SK-N-SH treated with all-trans-retinoic acid at 6 μM for 48 hours (cell line): ENCODE measurements at regions not wholly inside any gene's neighbourhood (a gene's known extent, or its start where the extent isn't known, plus 50 kb on each side); places are given as distances from the start of the nearest gene placed in this dataset.

Experiments
- CREB5 ChIP-seq: fragments of 250-450 bp; sonication (Bioruptor Pico); IDR thresholded peaks from 2 replicates; pipeline ENCODE4 v1.5.1; 2020; ENCODE audit warnings: low read depth, mild to moderate bottlenecking, moderate library complexity
- GLIS3 ChIP-seq: fragments of 250-450 bp; sonication (Bioruptor Pico); IDR thresholded peaks from 2 replicates; pipeline ENCODE4 v1.5.0; 2020; ENCODE audit warnings: mild to moderate bottlenecking, moderate library complexity
- SNAI2 ChIP-seq: fragments of 250-450 bp; sonication (Bioruptor Pico); IDR thresholded peaks from 2 replicates; pipeline ENCODE4 v1.5.0; 2020; ENCODE audit warnings: mild to moderate bottlenecking, moderate library complexity
- TCF4 ChIP-seq: fragments of 250-450 bp; sonication (Bioruptor Pico); IDR thresholded peaks from 2 replicates; pipeline ENCODE4 v1.8.0; 2021; ENCODE audit warnings: mild to moderate bottlenecking, moderate library complexity, borderline replicate concordance
- ZFP30 ChIP-seq: fragments of 450-650 bp; formaldehyde crosslinking; IDR thresholded peaks from 2 replicates; pipeline ENCODE4 v1.5.0; 2022; ENCODE audit warnings: mild to moderate bottlenecking, moderate library complexity
- ZNF565 ChIP-seq: fragments of 450-650 bp; formaldehyde crosslinking; conservative IDR thresholded peaks from 2 replicates; pipeline ENCODE4 v1.5.0; 2020; ENCODE audit warnings: low read depth, mild to moderate bottlenecking, moderate library complexity
- TF ChIP-seq, protein P1 (sequence below): fragments of 250-450 bp; sonication (Bioruptor Pico); IDR thresholded peaks from 2 replicates; pipeline ENCODE4 v1.8.0; 2020; ENCODE audit warnings: mild to moderate bottlenecking, moderate library complexity, borderline replicate concordance
- TF ChIP-seq, protein P2 (sequence below): fragments of 250-450 bp; sonication (Bioruptor Pico); IDR thresholded peaks from 2 replicates; pipeline ENCODE4 v1.5.1; 2021; ENCODE audit warnings: mild to moderate bottlenecking, moderate library complexity

- TF ChIP-seq, protein P1, sequence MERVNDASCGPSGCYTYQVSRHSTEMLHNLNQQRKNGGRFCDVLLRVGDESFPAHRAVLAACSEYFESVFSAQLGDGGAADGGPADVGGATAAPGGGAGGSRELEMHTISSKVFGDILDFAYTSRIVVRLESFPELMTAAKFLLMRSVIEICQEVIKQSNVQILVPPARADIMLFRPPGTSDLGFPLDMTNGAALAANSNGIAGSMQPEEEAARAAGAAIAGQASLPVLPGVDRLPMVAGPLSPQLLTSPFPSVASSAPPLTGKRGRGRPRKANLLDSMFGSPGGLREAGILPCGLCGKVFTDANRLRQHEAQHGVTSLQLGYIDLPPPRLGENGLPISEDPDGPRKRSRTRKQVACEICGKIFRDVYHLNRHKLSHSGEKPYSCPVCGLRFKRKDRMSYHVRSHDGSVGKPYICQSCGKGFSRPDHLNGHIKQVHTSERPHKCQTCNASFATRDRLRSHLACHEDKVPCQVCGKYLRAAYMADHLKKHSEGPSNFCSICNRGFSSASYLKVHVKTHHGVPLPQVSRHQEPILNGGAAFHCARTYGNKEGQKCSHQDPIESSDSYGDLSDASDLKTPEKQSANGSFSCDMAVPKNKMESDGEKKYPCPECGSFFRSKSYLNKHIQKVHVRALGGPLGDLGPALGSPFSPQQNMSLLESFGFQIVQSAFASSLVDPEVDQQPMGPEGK (CRISPR knock-in tag) = no peak
- TF ChIP-seq GLIS3 (CRISPR knock-in tag) = no peak
- no peak for TF ChIP-seq CREB5
- TF ChIP-seq TCF4 = no peak
- TF ChIP-seq, protein P2, sequence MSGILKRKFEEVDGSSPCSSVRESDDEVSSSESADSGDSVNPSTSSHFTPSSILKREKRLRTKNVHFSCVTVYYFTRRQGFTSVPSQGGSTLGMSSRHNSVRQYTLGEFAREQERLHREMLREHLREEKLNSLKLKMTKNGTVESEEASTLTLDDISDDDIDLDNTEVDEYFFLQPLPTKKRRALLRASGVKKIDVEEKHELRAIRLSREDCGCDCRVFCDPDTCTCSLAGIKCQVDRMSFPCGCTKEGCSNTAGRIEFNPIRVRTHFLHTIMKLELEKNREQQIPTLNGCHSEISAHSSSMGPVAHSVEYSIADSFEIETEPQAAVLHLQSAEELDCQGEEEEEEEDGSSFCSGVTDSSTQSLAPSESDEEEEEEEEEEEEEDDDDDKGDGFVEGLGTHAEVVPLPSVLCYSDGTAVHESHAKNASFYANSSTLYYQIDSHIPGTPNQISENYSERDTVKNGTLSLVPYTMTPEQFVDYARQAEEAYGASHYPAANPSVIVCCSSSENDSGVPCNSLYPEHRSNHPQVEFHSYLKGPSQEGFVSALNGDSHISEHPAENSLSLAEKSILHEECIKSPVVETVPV (CRISPR knock-in tag) = no peak
- no peak for TF ChIP-seq ZNF565
- no peak for TF ChIP-seq SNAI2 (CRISPR knock-in tag)
- TF ChIP-seq ZFP30 (CRISPR knock-in tag) = no peak
Observed at GRCh38 chr2:41955316-41956043, 92.3 kb upstream of the PKDCC start.
